Right cardiac atrium (tissue), 5 donors: ENCODE measurements at regions not wholly inside any gene's neighbourhood (a gene's known extent, or its start where the extent isn't known, plus 50 kb on each side); places are given as distances from the start of the nearest gene placed in this dataset.

ENCODE experiments used
- ATAC-seq, 2 donors: fragments of 200-7000 bp; cut with Tn5 transposase; one replicate each; pipeline versions ENCODE4 v1.8.0 to v1.9.1; 2020; ENCODE audit warnings: moderate library complexity in 2 of 2, mild to moderate bottlenecking in 1 of 2
- DNase-seq, 3 donors: peaks; one replicate each; pipeline ENCODE4 v3.0.0-alpha.2; 2020
- H3K27ac ChIP-seq: one replicate; pipeline ENCODE4 v1.5.1; 2013; ENCODE audit warnings: mild to moderate bottlenecking, low read length, control low read depth, moderate library complexity
- H3K27me3 ChIP-seq: one replicate; pipeline ENCODE4 v1.6.1; 2013; ENCODE audit not compliant: control insufficient read depth, insufficient read depth
- H3K4me1 ChIP-seq: one replicate; pipeline ENCODE4 v1.6.1; 2013; ENCODE audit warnings: low read length; ENCODE audit not compliant: control insufficient read depth, insufficient read depth
- H3K4me3 ChIP-seq: one replicate; pipeline ENCODE4 v1.5.1; 2013; ENCODE audit warnings: low read length, control low read depth
- H3K9me3 ChIP-seq: one replicate; pipeline ENCODE4 v1.6.1; 2013; ENCODE audit warnings: low read length; ENCODE audit not compliant: control insufficient read depth
- WGBS: extraction: QIAGEN DNeasy Blood & Tissue Kit; methylation state at CpG from one replicate; pipeline ENCODE4 v1.1.7; 2013; 5-methylcytosine and 5-hydroxymethylcytosine counted together
- intact Hi-C, 4 donors: fragments of 100-400 bp; cut with DNase I; formaldehyde crosslinking; loops; one replicate each; pipeline versions ENCODE4 v1.11.0 to v1.14.0; 2022 to 2023
- donor health status: healthy with polysubstance abuse.
- donor health status: DM: no; HTN: yes; CAD: no.
- donor health status: DM: no; HTN: no; CAD: no.
- donor health status: DM: no; HTN: yes; CAD: no; lungs with severe emphysema.
- donor health status: DM: yes; HTN: yes; CAD: no.

DNA sequence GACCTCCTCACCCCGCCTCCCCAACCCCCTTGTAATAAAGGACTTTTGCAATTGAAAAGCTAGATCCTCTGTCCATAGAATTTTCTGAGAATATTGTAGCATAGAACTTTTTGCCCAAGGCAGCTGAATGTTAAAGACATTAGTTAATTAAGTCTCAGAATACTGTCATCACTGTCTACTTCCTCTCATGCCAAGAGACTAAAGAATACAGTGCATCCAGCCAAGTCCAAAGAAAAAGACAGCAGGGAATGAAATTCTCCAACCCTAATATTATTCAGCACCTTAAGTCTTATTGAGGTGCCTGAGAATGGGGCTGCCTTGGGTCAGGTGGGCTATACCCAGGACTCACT lies 313.3 kb upstream of the GATB start:
- H3K27me3 ChIP-seq: no peaks in the 10 kb centered on the region
- ATAC-seq: no peak
- WGBS: 66% methylated on average over 1 of the region's 1 CpG
- no peak overlapping the region for H3K4me3 ChIP-seq
- DNase-seq: no peak
- H3K9me3 ChIP-seq: no peaks in the 10 kb centered on the region
- no peak overlapping the region for H3K27ac ChIP-seq
- H3K4me1 ChIP-seq: peaks cover 4% of the 10 kb centered on the region
- intact Hi-C loops: no loop called here

DNA sequence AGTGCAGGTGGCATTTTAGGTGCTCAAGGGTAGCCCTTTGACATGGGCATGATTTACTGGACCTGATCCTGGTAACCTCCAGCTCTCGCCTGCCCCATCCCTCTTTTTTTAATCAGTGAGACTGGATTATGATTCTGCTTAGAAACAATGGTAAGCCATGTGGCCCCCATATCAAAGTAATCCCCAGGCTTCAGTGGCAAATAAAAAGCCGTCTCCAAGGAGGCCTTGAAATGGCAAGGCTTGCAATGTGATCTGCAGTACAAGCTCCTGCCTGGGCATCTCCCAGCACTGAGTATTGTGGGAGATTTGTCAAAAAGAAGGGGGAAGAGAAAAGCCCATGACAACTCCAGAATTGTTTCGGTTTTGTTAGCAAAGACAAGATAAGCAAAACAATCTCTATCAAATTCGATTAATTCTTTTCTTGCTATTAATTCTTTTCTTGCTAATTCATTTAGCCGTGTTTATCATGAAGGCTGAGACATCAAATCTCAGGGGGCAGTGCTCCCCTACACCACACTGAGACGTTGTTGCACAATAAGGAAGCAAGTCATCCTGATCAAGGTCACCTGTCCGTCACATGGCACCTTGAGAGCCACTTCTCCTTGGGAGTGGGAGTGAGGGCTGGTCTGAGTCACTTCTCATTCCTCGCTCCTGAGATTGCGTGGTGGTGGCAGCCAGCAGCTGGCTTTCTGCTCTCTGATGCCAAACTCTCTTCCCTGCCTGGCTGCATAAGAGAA lies 312.7 kb upstream of the GATB start:
- WGBS: 49% methylated on average over 9 of the region's 9 CpGs
- H3K4me3 ChIP-seq: no peak overlapping the region
- intact Hi-C loops: no loop called here
- peaks cover 4% of the 10 kb centered on the region for H3K4me1 ChIP-seq
- no peaks in the 10 kb centered on the region for H3K9me3 ChIP-seq
- ATAC-seq (peak; percentile 27 to 58), DNase-seq (peak in 2 of 3 donors; percentile 26 to 46)
- peak overlapping the region; percentile 60 for H3K27ac ChIP-seq
- no peaks in the 10 kb centered on the region for H3K27me3 ChIP-seq

DNA sequence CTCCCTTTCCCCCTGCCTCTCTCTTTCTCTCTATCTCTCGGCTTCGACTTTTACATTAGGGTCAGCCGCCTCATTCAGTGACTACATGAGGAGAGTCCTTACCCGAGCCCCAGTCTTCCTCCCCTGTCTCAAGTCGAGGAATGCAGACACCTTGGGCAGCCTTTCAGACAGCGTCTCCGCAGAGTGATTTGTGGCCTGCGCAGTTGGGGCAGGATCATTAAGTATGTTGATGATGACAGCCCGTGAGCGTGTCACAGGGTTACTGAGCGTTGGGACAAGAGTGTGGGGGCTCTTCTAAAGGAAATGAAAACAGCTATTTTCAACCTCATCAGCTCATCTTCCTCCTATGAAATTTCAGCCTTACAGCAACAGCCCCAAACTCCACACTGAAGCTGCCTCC lies 312.1 kb upstream of the GATB start:
- Histone ChIP-seq H3K9me3 (no peaks in the 10 kb centered on the region), H3K27ac (peak overlapping the region; percentile 60), H3K4me1 (peaks cover 4% of the 10 kb centered on the region), H3K4me3 (no peak overlapping the region), H3K27me3 (no peaks in the 10 kb centered on the region)
- DNase-seq (no peak), ATAC-seq (no peak)
- intact Hi-C loops: no loop called here
- 84% methylated on average over 11 of the region's 11 CpGs for WGBS

DNA sequence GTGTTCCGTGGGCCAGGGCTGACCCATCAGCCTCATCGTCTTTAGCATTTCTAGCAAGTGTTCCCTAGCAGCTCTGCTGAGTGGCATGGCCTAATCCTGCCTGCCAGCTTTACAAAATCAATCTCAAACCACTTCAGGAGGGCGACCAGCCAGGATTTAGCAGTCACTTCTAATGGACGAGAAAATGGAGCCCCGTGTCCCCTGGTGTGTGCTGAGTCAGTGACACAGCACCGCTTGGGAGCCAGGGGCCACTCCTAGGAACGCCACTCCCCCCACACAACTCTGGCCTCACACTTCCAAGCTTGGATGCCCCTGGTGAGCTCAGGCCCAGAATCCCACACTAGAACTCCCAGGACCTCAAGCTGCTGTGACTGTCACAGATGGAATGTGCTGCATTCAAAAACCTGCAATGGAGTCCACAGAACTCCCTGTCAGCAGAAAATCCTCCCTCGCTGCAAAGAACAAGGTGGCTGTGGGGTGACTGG lies 311.2 kb upstream of the GATB start:
- DNase-seq: peak; percentile 50 to 74 (median 74)

GRCh38 chr4:152070854-152071253 lies 310.0 kb upstream of the GATB start:
- Histone ChIP-seq H3K9me3 (no peaks in the 10 kb centered on the region), H3K4me3 (no peak overlapping the region), H3K4me1 (peaks cover 4% of the 10 kb centered on the region), H3K27ac (no peak overlapping the region), H3K27me3 (no peaks in the 10 kb centered on the region)
- WGBS: 96% methylated on average over 6 of the region's 6 CpGs
- intact Hi-C loops: no loop called here
- ATAC-seq (no peak), DNase-seq (no peak)

More for the DNA sequence above, 311.2 kb upstream of the GATB start:
- Histone ChIP-seq H3K27ac (peak overlapping the region; percentile 94), H3K4me3 (no peak overlapping the region), H3K27me3 (no peaks in the 10 kb centered on the region), H3K9me3 (no peaks in the 10 kb centered on the region), H3K4me1 (peaks cover 4% of the 10 kb centered on the region)
- 63% methylated on average over 8 of the region's 8 CpGs for WGBS
- intact Hi-C loops: no loop called here
- ATAC-seq: peak; percentile 86 to 92

GRCh38 chr4:152068866-152069265 lies 308.1 kb upstream of the GATB start:
- no peaks in the 10 kb centered on the region for H3K9me3 ChIP-seq
- DNase-seq (no peak), ATAC-seq (no peak)
- no peak overlapping the region for H3K4me3 ChIP-seq
- WGBS: 74% methylated on average over 3 of the region's 3 CpGs
- intact Hi-C loops: no loop called here
- peaks cover 6% of the 10 kb centered on the region for H3K4me1 ChIP-seq
- no peaks in the 10 kb centered on the region for H3K27me3 ChIP-seq
- no peak overlapping the region for H3K27ac ChIP-seq

DNA sequence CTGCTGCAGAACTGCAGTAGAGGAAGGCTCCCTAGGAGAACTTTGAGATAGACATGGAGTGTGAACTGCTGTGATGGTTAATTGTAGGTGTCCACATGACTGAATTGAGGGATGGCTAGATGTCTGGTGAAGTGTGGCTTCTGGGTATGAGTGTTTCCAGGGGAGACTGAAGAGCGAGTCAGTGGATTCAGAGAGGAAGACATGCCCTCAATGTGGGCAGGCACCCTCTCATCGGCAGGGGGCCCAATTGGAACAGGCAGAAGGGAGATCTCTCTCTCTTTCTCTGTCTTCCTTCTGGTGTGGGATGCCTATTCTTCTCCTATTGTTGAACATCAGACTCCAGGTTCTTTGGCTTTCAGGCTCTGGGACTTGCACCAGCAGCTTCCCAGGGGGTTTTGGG lies 304.7 kb upstream of the GATB start:
- Histone ChIP-seq H3K4me1 (peaks cover 2% of the 10 kb centered on the region), H3K4me3 (no peak overlapping the region), H3K9me3 (no peaks in the 10 kb centered on the region), H3K27ac (peak overlapping the region; percentile 67), H3K27me3 (no peaks in the 10 kb centered on the region)
- 90% methylated on average over 2 of the region's 2 CpGs for WGBS
- ATAC-seq (no peak), DNase-seq (no peak)
- intact Hi-C loops: no loop called here

DNA sequence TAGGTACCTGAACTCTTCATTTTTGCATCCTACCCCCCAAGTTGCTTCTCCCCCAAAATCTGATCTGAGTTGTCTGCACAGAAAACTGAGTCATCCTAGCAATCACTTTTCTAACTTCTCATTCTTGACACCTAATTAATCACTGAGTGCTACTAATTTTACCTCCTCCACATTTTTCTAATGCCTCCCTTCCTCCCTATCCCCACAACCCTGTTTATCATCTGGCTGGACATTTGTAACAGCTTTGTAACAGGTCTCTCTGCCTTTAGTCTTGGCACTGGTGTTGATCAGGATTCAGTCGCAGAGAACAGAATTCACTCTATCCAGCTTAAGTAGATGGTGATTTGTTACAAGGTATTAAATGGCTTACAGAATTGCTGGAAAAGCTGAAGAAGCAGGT lies 303.9 kb upstream of the GATB start:
- Histone ChIP-seq H3K4me3 (no peak overlapping the region), H3K4me1 (peaks cover 2% of the 10 kb centered on the region), H3K27ac (peak overlapping the region; percentile 67), H3K27me3 (no peaks in the 10 kb centered on the region), H3K9me3 (no peaks in the 10 kb centered on the region)
- 49% methylated on average over 1 of the region's 1 CpG for WGBS
- DNase-seq: no peak
- intact Hi-C loops: no loop called here
- peak; percentile 42 to 64 for ATAC-seq

GRCh38 chr4:152064282-152064681 lies 303.5 kb upstream of the GATB start:
- intact Hi-C loops: no loop called here
- Histone ChIP-seq H3K27ac (no peak overlapping the region), H3K4me1 (peaks cover 2% of the 10 kb centered on the region), H3K4me3 (no peak overlapping the region), H3K27me3 (no peaks in the 10 kb centered on the region), H3K9me3 (no peaks in the 10 kb centered on the region)
- ATAC-seq (no peak), DNase-seq (no peak)
- 59% methylated on average over 2 of the region's 2 CpGs for WGBS

GRCh38 chr4:152063621-152064240 lies 302.9 kb upstream of the GATB start:
- WGBS: 49% methylated on average over 13 of the region's 13 CpGs
- no peaks in the 10 kb centered on the region for H3K9me3 ChIP-seq
- intact Hi-C loops: no loop called here
- DNase-seq (peak in 1 of 3 donors; percentile 53), ATAC-seq (peak; percentile 46 to 68)
- no peaks in the 10 kb centered on the region for H3K27me3 ChIP-seq
- no peak overlapping the region for H3K4me3 ChIP-seq
- H3K4me1 ChIP-seq: peaks cover 2% of the 10 kb centered on the region
- no peak overlapping the region for H3K27ac ChIP-seq

DNA sequence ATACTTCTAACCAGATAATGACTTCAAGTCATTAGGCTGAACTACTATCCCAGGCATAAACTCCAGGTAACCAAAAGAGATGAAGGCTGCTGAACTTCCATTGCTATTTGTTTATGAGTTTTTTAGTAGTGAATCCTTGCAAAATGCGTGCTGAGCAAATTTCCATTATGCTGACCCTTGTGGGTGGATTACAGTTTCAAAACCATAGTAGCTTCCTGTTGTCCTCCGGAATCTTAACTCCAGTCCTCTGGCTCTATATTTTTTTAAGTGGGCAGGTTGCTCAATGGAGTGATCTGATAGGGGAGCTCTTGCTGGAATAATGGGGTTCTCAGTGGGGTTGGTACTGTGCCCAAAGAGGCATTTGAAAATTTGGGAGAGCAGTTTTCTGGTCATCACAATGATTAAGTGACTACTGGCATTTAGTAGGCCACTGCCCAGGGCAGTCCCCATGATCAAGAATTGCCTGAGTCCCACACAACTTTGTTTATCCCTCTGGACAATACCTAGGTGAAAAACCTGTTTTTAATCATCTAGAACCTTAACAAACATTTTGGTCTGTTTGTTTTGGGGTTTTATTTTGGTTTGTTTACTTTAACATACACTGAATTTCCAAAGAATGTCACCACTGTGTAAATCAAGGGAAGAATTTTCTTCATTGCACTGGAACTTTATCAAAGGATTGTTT lies 302.3 kb upstream of the GATB start:
- H3K4me3 ChIP-seq: no peak overlapping the region

More for the DNA sequence above, 302.3 kb upstream of the GATB start:
- Histone ChIP-seq H3K27ac (no peak overlapping the region), H3K9me3 (no peaks in the 10 kb centered on the region), H3K27me3 (no peaks in the 10 kb centered on the region), H3K4me1 (peaks cover 2% of the 10 kb centered on the region)
- 55% methylated on average over 2 of the region's 2 CpGs for WGBS
- ATAC-seq (no peak), DNase-seq (no peak)
- intact Hi-C loops: no loop called here
